HCT116 (cell line): ENCODE measurements at regions not wholly inside any gene's neighbourhood (a gene's known extent, or its start where the extent isn't known, plus 50 kb on each side); places are given as distances from the start of the nearest gene placed in this dataset.

Source experiments
- ATAC-seq: fragments of 200-7000 bp; cut with Tn5 transposase; 2 replicates; pipeline ENCODE4 v1.9.1; 2020; ENCODE audit warnings: mild to moderate bottlenecking, moderate library complexity
- BruUV-seq: library from RNA; stranded (reverse); fragments of 400-500 nt; replicated peaks from 2 replicates; lab custom pipeline; 2021; lab: Mats Ljungman, UMichigan
- CTCF ChIA-PET: fragments of 300-600 bp; sonication (Branson Sonifier 250); formaldehyde crosslinking; loops from one replicate; lab custom pipeline; 2021; ENCODE audit warnings: antibody characterized with exemption; lab: Charles Lee
- POLR2A ChIA-PET: fragments of 300-600, 350-600 bp; sonication (Branson Sonifier 250); formaldehyde crosslinking; loops from one replicate; lab custom pipeline; 2021; ENCODE audit warnings: antibody characterized with exemption; lab: Charles Lee
- RAD21 ChIA-PET, 2 experiments: fragments of 300-600 bp; sonication (Branson Sonifier 250); formaldehyde crosslinking; loops; one replicate each; lab custom pipeline; 2023; ENCODE audit warnings: low total read pairs in 2 of 2; ENCODE audit not compliant: uncharacterized antibody in 2 of 2, unreplicated experiment in 2 of 2, low non-redundant PET in 1 of 2; lab: Charles Lee
- DNase-seq: peaks from one replicate; pipeline ENCODE4 v3.0.0-alpha.2; 2010; ENCODE audit warnings: low read depth, low spot score
- H2AFZ ChIP-seq: fragments of 200-600 bp; shearing (Covaris generic), sonication (generic); 2 replicates; pipeline ENCODE4 v1.6.1; 2017; ENCODE audit warnings: low read depth, mixed run types, mixed read lengths, antibody characterized with exemption, low read length; ENCODE audit not compliant: poor library complexity, severe bottlenecking
- H3K27ac ChIP-seq: 2 replicates; pipeline ENCODE4 v1.5.1; 2012; ENCODE audit warnings: low read depth, low read length
- H3K27me3 ChIP-seq: fragments of 200-600 bp; sonication (generic); 2 replicates; pipeline ENCODE4 v1.6.1; 2016; ENCODE audit warnings: mixed run types, low read length, mixed read lengths; ENCODE audit not compliant: insufficient read depth
- H3K36me3 ChIP-seq, 2 experiments: fragments of 200-500 bp in 1 of 2; fragments of 200-600 bp in 1 of 2; sonication (Bioruptor generic) in 1 of 2; sonication (generic) in 1 of 2; 2 replicates each; pipeline versions ENCODE4 v1.5.1 to v1.6.1; 2014 to 2016; ENCODE audit warnings: low read length in 2 of 2, inconsistent platforms in 1 of 2, mixed read lengths in 1 of 2, mixed run types in 1 of 2; ENCODE audit not compliant: insufficient read depth in 2 of 2, control insufficient read depth in 1 of 2
- H3K4me1 ChIP-seq, 2 experiments: fragments of 200-600 bp in 1 of 2; sonication (generic) in 1 of 2; 2 replicates each; pipeline versions ENCODE4 v1.5.1 to v1.6.1; 2012 to 2017; ENCODE audit warnings: low read length in 2 of 2, inconsistent platforms in 1 of 2, mild to moderate bottlenecking in 1 of 2, mixed read lengths in 1 of 2, mixed run types in 1 of 2, moderate library complexity in 1 of 2; ENCODE audit not compliant: insufficient read depth in 2 of 2, control insufficient read depth in 1 of 2
- H3K4me2 ChIP-seq: fragments of 200-600 bp; sonication (generic); 2 replicates; pipeline ENCODE4 v1.6.1; 2017; ENCODE audit warnings: mixed run types, low read length, mixed read lengths
- H3K4me3 ChIP-seq, 2 experiments: fragments of 200-600 bp in 1 of 2; sonication (generic) in 1 of 2; replicated peaks in 1 of 2; 2 replicates each; pipeline ENCODE4 v1.5.1; 2011 to 2016; ENCODE audit warnings: low read length in 2 of 2, control low read depth in 1 of 2, low read depth in 1 of 2, mild to moderate bottlenecking in 1 of 2, mixed read lengths in 1 of 2, mixed run types in 1 of 2
- H3K79me2 ChIP-seq: fragments of 200-600 bp; sonication (generic); 2 replicates; pipeline ENCODE4 v1.6.1; 2017; ENCODE audit warnings: mild to moderate bottlenecking, mixed run types, low read length, moderate library complexity, mixed read lengths; ENCODE audit not compliant: insufficient read depth
- H3K9ac ChIP-seq: fragments of 200-600 bp; sonication (generic); 2 replicates; pipeline ENCODE4 v1.6.1; 2016; ENCODE audit warnings: low read length, mixed read lengths
- H3K9me2 ChIP-seq: fragments of 200-600 bp; sonication (generic), shearing (Covaris generic); 2 replicates; pipeline ENCODE4 v1.6.1; 2017; ENCODE audit warnings: mixed run types, mild to moderate bottlenecking, moderate library complexity; ENCODE audit not compliant: insufficient read depth
- H3K9me3 ChIP-seq, 2 experiments: fragments of 200-500 bp in 1 of 2; fragments of 200-600 bp in 1 of 2; sonication (Bioruptor generic) in 1 of 2; sonication (generic) in 1 of 2; 2 replicates each; pipeline ENCODE4 v1.6.1; 2014 to 2017; ENCODE audit warnings: low read length in 2 of 2, mixed read lengths in 2 of 2, inconsistent platforms in 1 of 2, low read depth in 1 of 2, mild to moderate bottlenecking in 1 of 2, mixed run types in 1 of 2, moderate library complexity in 1 of 2; ENCODE audit not compliant: control insufficient read depth in 1 of 2, insufficient read depth in 1 of 2
- H4K20me1 ChIP-seq: fragments of 200-600 bp; sonication (generic), shearing (Covaris generic); 2 replicates; pipeline ENCODE4 v1.6.1; 2017; ENCODE audit warnings: mixed run types, mild to moderate bottlenecking, moderate library complexity; ENCODE audit not compliant: insufficient read depth
- CBX3 ChIP-seq: IDR thresholded peaks from 2 replicates; pipeline ENCODE4 v1.6.1; 2012; ENCODE audit warnings: low read depth
- EZH2 ChIP-seq: fragments of 200-600 bp; sonication (generic); IDR thresholded peaks from 2 replicates; pipeline ENCODE4 v1.6.1; 2017; ENCODE audit warnings: antibody characterized with exemption, mixed run types
- FOSL1 ChIP-seq: IDR thresholded peaks from 2 replicates; pipeline ENCODE4 v1.6.1; 2012; ENCODE audit warnings: low read depth
- POLR2A ChIP-seq: IDR thresholded peaks from 2 replicates; pipeline ENCODE4 v1.7.0; 2011; ENCODE audit warnings: borderline replicate concordance; ENCODE audit not compliant: insufficient read depth, insufficient read length; ENCODE audit errors: extremely low read depth
- POLR2AphosphoS5 ChIP-seq: IDR thresholded peaks from 2 replicates; pipeline ENCODE4 v1.6.1; 2011; ENCODE audit warnings: mild to moderate bottlenecking, low read depth, low read length, moderate library complexity
- REST ChIP-seq: IDR thresholded peaks from 2 replicates; pipeline ENCODE4 v1.6.1; 2012; ENCODE audit warnings: low read depth
- SP1 ChIP-seq: IDR thresholded peaks from 2 replicates; pipeline ENCODE4 v1.6.1; 2012; ENCODE audit warnings: low read depth
- YY1 ChIP-seq: IDR thresholded peaks from 2 replicates; pipeline ENCODE4 v1.6.1; 2011; ENCODE audit warnings: low read length, low read depth, moderate library complexity, mild to moderate bottlenecking; ENCODE audit not compliant: insufficient replicate concordance; ENCODE audit errors: extremely low read depth
- ZNF274 ChIP-seq: fragments of 200-500 bp; sonication (Bioruptor generic); IDR thresholded peaks from 2 replicates; pipeline ENCODE4 v1.6.1; 2014; ENCODE audit warnings: mild to moderate bottlenecking, low read depth, low read length, inconsistent platforms
- intact Hi-C: fragments of 100-400 bp; cut with micrococcal nuclease; formaldehyde crosslinking; loops from 2 replicates; pipeline ENCODE4 v1.10.0; 2022

DNA sequence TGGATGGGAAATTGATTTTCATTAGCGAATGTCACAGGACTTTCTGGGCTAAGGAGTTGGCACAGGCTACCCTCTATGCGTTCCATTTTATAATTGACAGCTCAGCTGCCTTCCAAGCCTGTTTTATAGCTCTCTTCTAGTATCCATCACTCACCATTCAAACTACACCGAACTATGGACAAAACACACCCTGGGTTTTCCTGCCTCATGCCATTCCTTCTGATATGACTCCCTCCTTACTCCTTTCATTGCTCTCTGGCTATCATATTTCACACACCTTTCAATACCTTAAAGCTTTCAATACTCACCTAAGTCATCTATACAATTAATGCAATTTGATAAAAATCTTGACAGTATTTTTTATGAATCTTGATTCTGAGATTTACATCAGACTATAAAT lies 181.3 kb downstream of the RAP2A start:
- Histone ChIP-seq H3K27me3 (peaks cover 25% of the 10 kb centered on the region; the same call in 1 of the 2 replicates), H3K4me1 (no peaks in the 10 kb centered on the region), H3K27ac (no peak overlapping the region)
- no peak for TF ChIP-seq REST
- TF ChIP-seq CBX3 = no peak
- no peak for TF ChIP-seq SP1
- TF ChIP-seq ZNF274 = no peak
- no peak for TF ChIP-seq EZH2
- TF ChIP-seq POLR2A = no peak
- no peak for TF ChIP-seq YY1
- TF ChIP-seq POLR2AphosphoS5 = no peak
- TF ChIP-seq FOSL1 = no peak
- TF ChIP-seq, all 23 proteins: peak for 0
- BruUV-seq = no TSS peak
- Histone ChIP-seq H3K4me2 (no peak overlapping the region), H3K9me3 (no peaks in the 10 kb centered on the region), H4K20me1 (no peaks in the 10 kb centered on the region), H3K9ac (no peak overlapping the region), H3K4me3 (no peak overlapping the region), H3K79me2 (no peaks in the 10 kb centered on the region), H3K9me2 (no peaks in the 10 kb centered on the region), H2AFZ (no peak overlapping the region), H3K36me3 (no peaks in the 10 kb centered on the region)
- POLR2A ChIA-PET = no interaction called here
- DNase-seq (no peak), ATAC-seq (no peak)
- CTCF ChIA-PET = no interaction called here
- RAD21 ChIA-PET = no interaction called here
- intact Hi-C loops = no loop called here
